PFSK-1 (cell line): ENCODE measurements at regions not wholly inside any gene's neighbourhood (a gene's known extent, or its start where the extent isn't known, plus 50 kb on each side); places are given as distances from the start of the nearest gene placed in this dataset.

ENCODE experiments used
- FOXP2 ChIP-seq: optimal IDR thresholded peaks from 2 replicates; pipeline ENCODE3; 2011; ENCODE audit warnings: borderline replicate concordance, control low read depth, inconsistent platforms; ENCODE audit not compliant: insufficient read depth; ENCODE audit errors: extremely low read length, extremely low read depth
- POLR2AphosphoS5 ChIP-seq: IDR thresholded peaks from 2 replicates; pipeline ENCODE4 v1.6.1; 2012; ENCODE audit warnings: low read depth, mild to moderate bottlenecking, control low read depth, low read length, moderate library complexity
- REST ChIP-seq, 2 experiments: IDR thresholded peaks; 2 replicates each; pipeline versions ENCODE4 v1.6.1 to v1.8.0; 2011 to 2012; ENCODE audit warnings: low read depth in 2 of 2, low read length in 2 of 2, control low read depth in 1 of 2, inconsistent platforms in 1 of 2, mild to moderate bottlenecking in 1 of 2, moderate library complexity in 1 of 2; ENCODE audit not compliant: insufficient read depth in 1 of 2
- SIN3A ChIP-seq: IDR thresholded peaks from 2 replicates; pipeline ENCODE4 v1.6.1; 2012; ENCODE audit warnings: mild to moderate bottlenecking, low read length, moderate library complexity, borderline replicate concordance; ENCODE audit not compliant: insufficient read depth
- TAF1 ChIP-seq: IDR thresholded peaks from 2 replicates; pipeline ENCODE4 v1.6.1; 2012; ENCODE audit warnings: low read length, control low read depth, borderline replicate concordance; ENCODE audit not compliant: insufficient read depth

GRCh38 chr12:91261820-91262676 is 79.4 kb upstream of the DCN start:
- TF ChIP-seq SIN3A = no peak
- TF ChIP-seq FOXP2 = no peak
- no peak for TF ChIP-seq REST (IDR thresholded peaks at IDR 0.05; ENCODE audit: insufficient read depth in 1 of 2, low read depth in 2 of 2, low read length in 2 of 2)
- no peak for TF ChIP-seq TAF1
- no peak for TF ChIP-seq POLR2AphosphoS5

GRCh38 chr12:91256411-91256810 is 73.8 kb upstream of the DCN start:
- TF ChIP-seq FOXP2 = no peak
- no peak for TF ChIP-seq REST (IDR thresholded peaks at IDR 0.05; ENCODE audit: insufficient read depth in 1 of 2, low read depth in 2 of 2, low read length in 2 of 2)
- TF ChIP-seq TAF1 = no peak
- TF ChIP-seq SIN3A = no peak
- TF ChIP-seq POLR2AphosphoS5 = no peak

GRCh38 chr12:91252341-91252740 is 69.7 kb upstream of the DCN start:
- no peak for TF ChIP-seq POLR2AphosphoS5
- no peak for TF ChIP-seq SIN3A
- no peak for TF ChIP-seq REST (IDR thresholded peaks at IDR 0.05; ENCODE audit: insufficient read depth in 1 of 2, low read depth in 2 of 2, low read length in 2 of 2)
- TF ChIP-seq FOXP2 = no peak
- TF ChIP-seq TAF1 = no peak

GRCh38 chr12:91250273-91250665 is 67.7 kb upstream of the DCN start:
- TF ChIP-seq FOXP2 (no peak), POLR2AphosphoS5 (no peak), REST (IDR thresholded peaks at IDR 0.05; ENCODE audit: insufficient read depth in 1 of 2, low read depth in 2 of 2, low read length in 2 of 2) (no peak), TAF1 (no peak), SIN3A (no peak)
